GM12891 (cell line): ENCODE measurements at regions not wholly inside any gene's neighbourhood (a gene's known extent, or its start where the extent isn't known, plus 50 kb on each side); places are given as distances from the start of the nearest gene placed in this dataset.

Experiments
- PAX5 ChIP-seq: IDR thresholded peaks from 2 replicates; pipeline ENCODE4 v1.6.1; 2011; ENCODE audit warnings: low read length, moderate library complexity, mild to moderate bottlenecking; ENCODE audit not compliant: insufficient read depth, severe bottlenecking
- POLR2A ChIP-seq: IDR thresholded peaks from 2 replicates; pipeline ENCODE4 v1.6.1; 2011; ENCODE audit warnings: low read depth, low read length, control low read depth
- POLR2AphosphoS5 ChIP-seq: IDR thresholded peaks from 2 replicates; pipeline ENCODE4 v1.6.1; 2011; ENCODE audit warnings: low read depth, low read length, control low read depth
- POU2F2 ChIP-seq: IDR thresholded peaks from 2 replicates; pipeline ENCODE4 v1.6.1; 2011; ENCODE audit warnings: low read depth, mild to moderate bottlenecking, control low read depth, low read length, moderate library complexity
- SPI1 ChIP-seq: IDR thresholded peaks from 2 replicates; pipeline ENCODE4 v1.6.1; 2011; ENCODE audit warnings: low read depth, low read length, control low read depth
- TAF1 ChIP-seq: IDR thresholded peaks from 2 replicates; pipeline ENCODE4 v1.6.1; 2011; ENCODE audit warnings: low read depth, low read length, control low read depth

GRCh38 chr3:41064526-41064925 lies 134.8 kb upstream of the CTNNB1 start:
- TF ChIP-seq POLR2A = no peak
- TF ChIP-seq TAF1 = no peak
- no peak for TF ChIP-seq POLR2AphosphoS5
- TF ChIP-seq POU2F2 = no peak
- TF ChIP-seq PAX5 = no peak
- 0 out of 2 replicates have a peak, but pooled peaks have one; percentile 42 for TF ChIP-seq SPI1
